ENCODE measurements at regions not wholly inside any gene's neighbourhood (a gene's known extent, or its start where the extent isn't known, plus 50 kb on each side); places are given as distances from the start of the nearest gene placed in this dataset.

- Mint-ChIP-seq H3K36me3 (no peaks in the 10 kb centered on the region), H3K4me1 (ENCODE audit: low read depth) (no peaks in the 10 kb centered on the region), H3K4me3 (no peak overlapping the region)
Observed at GRCh38 chr15:85943791-85944190, 135.9 kb upstream of the AGBL1 start.

GRCh38 chr15:85947021-85947420 lies 132.7 kb upstream of the AGBL1 start:
- Mint-ChIP-seq H3K27me3 (peaks cover 6% of the 10 kb centered on the region), H3K9me3 (ENCODE audit: low read depth) (no peaks in the 10 kb centered on the region), H3K36me3 (no peaks in the 10 kb centered on the region), H3K4me1 (ENCODE audit: low read depth) (no peaks in the 10 kb centered on the region), H3K4me3 (no peak overlapping the region), H3K27ac (no peak overlapping the region)

More at GRCh38 chr15:85943791-85944190, 135.9 kb upstream of the AGBL1 start:
- Mint-ChIP-seq H3K27me3 (peaks cover 3% of the 10 kb centered on the region), H3K9me3 (ENCODE audit: low read depth) (no peaks in the 10 kb centered on the region), H3K27ac (no peak overlapping the region)

- Mint-ChIP-seq H3K36me3 (no peaks in the 10 kb centered on the region), H3K27me3 (peaks cover 8% of the 10 kb centered on the region), H3K4me1 (ENCODE audit: low read depth) (no peaks in the 10 kb centered on the region), H3K27ac (no peak overlapping the region), H3K4me3 (no peak overlapping the region), H3K9me3 (ENCODE audit: low read depth) (no peaks in the 10 kb centered on the region)
Observed at GRCh38 chr15:85947936-85948335, 131.7 kb upstream of the AGBL1 start.

GRCh38 chr15:85950101-85950500 lies 129.6 kb upstream of the AGBL1 start:
- Mint-ChIP-seq H3K9me3 (ENCODE audit: low read depth) (no peaks in the 10 kb centered on the region), H3K27ac (no peak overlapping the region), H3K4me3 (no peak overlapping the region), H3K27me3 (peaks cover 8% of the 10 kb centered on the region), H3K36me3 (no peaks in the 10 kb centered on the region), H3K4me1 (ENCODE audit: low read depth) (no peaks in the 10 kb centered on the region)

DNA sequence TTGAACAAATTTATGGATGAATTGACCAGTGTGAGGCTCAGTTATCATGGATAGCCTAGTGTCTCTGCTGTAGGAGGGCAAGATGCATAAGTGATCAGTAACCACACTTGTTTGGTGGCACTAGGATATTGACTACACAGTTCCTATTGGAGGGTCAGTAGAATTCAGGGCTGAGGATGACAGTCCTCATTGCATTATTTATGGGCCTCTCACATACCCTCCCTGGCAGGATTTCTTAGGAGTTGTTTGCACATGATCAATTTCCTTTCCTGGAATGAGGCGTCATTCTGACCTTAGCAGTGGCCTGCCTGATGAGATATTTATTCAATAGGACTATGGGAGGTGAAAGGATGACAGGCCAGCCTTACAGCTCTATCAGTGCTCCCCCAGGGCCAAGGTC lies 125.1 kb upstream of the AGBL1 start:
- peaks cover 8% of the 10 kb centered on the region for H3K27me3 Mint-ChIP-seq
- no peaks in the 10 kb centered on the region for H3K4me1 Mint-ChIP-seq (ENCODE audit: low read depth)
- H3K27ac Mint-ChIP-seq: no peak overlapping the region
- no peaks in the 10 kb centered on the region for H3K9me3 Mint-ChIP-seq (ENCODE audit: low read depth)
- no peak overlapping the region for H3K4me3 Mint-ChIP-seq
- H3K36me3 Mint-ChIP-seq: no peaks in the 10 kb centered on the region

GRCh38 chr15:85955501-85956391 lies 123.9 kb upstream of the AGBL1 start:
- no peaks in the 10 kb centered on the region for H3K4me1 Mint-ChIP-seq (ENCODE audit: low read depth)
- no peak overlapping the region for H3K27ac Mint-ChIP-seq
- H3K27me3 Mint-ChIP-seq: peaks cover 8% of the 10 kb centered on the region

GRCh38 chr15:85956532-85957275 lies 123.0 kb upstream of the AGBL1 start:
- Mint-ChIP-seq H3K27ac (no peak overlapping the region), H3K9me3 (ENCODE audit: low read depth) (no peaks in the 10 kb centered on the region), H3K4me1 (ENCODE audit: low read depth) (no peaks in the 10 kb centered on the region), H3K4me3 (no peak overlapping the region), H3K36me3 (no peaks in the 10 kb centered on the region), H3K27me3 (peaks cover 5% of the 10 kb centered on the region)

More at GRCh38 chr15:85955501-85956391, 123.9 kb upstream of the AGBL1 start:
- no peak overlapping the region for H3K4me3 Mint-ChIP-seq
- H3K9me3 Mint-ChIP-seq (ENCODE audit: low read depth): no peaks in the 10 kb centered on the region
- H3K36me3 Mint-ChIP-seq: no peaks in the 10 kb centered on the region

DNA sequence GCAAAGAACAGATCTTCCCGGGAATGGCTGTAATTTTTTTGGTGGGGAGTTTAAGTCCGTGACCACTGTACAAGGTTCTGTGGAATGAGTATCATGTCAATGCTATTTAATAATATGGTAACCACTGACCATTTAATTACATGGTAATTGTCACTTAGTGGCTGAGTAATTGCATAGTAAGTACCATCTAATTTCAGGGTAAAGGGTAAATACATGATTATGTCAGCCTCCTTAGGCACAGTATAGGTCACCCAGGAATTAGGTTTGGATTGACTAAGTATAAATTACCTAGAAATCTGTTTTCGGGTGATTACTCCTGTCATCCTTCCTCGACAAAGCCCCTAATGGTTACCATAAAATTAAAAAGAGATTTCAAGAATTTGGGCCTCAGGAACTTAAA lies 120.1 kb upstream of the AGBL1 start:
- no peak overlapping the region for H3K4me3 Mint-ChIP-seq
- no peaks in the 10 kb centered on the region for H3K36me3 Mint-ChIP-seq
- H3K27me3 Mint-ChIP-seq: peaks cover 4% of the 10 kb centered on the region
- H3K9me3 Mint-ChIP-seq (ENCODE audit: low read depth): no peaks in the 10 kb centered on the region
- no peak overlapping the region for H3K27ac Mint-ChIP-seq
- no peaks in the 10 kb centered on the region for H3K4me1 Mint-ChIP-seq (ENCODE audit: low read depth)

- H3K4me3 Mint-ChIP-seq: no peak overlapping the region
- peaks cover 3% of the 10 kb centered on the region for H3K27me3 Mint-ChIP-seq
- no peaks in the 10 kb centered on the region for H3K36me3 Mint-ChIP-seq
- no peak overlapping the region for H3K27ac Mint-ChIP-seq
- H3K4me1 Mint-ChIP-seq (ENCODE audit: low read depth): no peaks in the 10 kb centered on the region
- H3K9me3 Mint-ChIP-seq (ENCODE audit: low read depth): no peaks in the 10 kb centered on the region
Observed at GRCh38 chr15:85960381-85960780, 119.3 kb upstream of the AGBL1 start.

DNA sequence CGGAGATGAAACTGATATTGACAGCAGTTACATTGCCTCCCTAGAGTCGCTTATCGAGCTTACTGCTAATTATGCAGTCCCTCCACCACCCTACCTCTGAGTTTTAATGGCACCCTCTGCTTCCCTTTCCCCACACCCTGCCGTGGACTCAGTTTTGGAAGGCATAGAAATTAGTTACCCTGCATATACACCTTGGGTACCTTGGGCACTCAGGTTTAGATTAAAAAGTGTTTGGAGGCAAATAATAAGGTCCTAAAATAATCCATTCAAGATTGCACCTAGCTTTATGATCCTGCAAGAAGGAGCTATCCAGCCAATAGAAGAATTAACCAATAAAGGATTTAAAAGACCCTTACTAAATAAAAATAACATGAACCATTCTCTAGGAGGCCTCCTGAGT lies 117.8 kb upstream of the AGBL1 start:
- H3K9me3 Mint-ChIP-seq (ENCODE audit: low read depth): no peaks in the 10 kb centered on the region
- no peaks in the 10 kb centered on the region for H3K4me1 Mint-ChIP-seq (ENCODE audit: low read depth)
- H3K27me3 Mint-ChIP-seq: peaks cover 4% of the 10 kb centered on the region
- no peaks in the 10 kb centered on the region for H3K36me3 Mint-ChIP-seq
- no peak overlapping the region for H3K27ac Mint-ChIP-seq
- no peak overlapping the region for H3K4me3 Mint-ChIP-seq

GRCh38 chr15:85963262-85963760 lies 116.4 kb upstream of the AGBL1 start:
- Mint-ChIP-seq H3K4me3 (no peak overlapping the region), H3K4me1 (ENCODE audit: low read depth) (no peaks in the 10 kb centered on the region), H3K27ac (no peak overlapping the region), H3K9me3 (ENCODE audit: low read depth) (no peaks in the 10 kb centered on the region), H3K36me3 (no peaks in the 10 kb centered on the region), H3K27me3 (peaks cover 4% of the 10 kb centered on the region)

GRCh38 chr15:85964471-85964870 lies 115.2 kb upstream of the AGBL1 start:
- H3K27me3 Mint-ChIP-seq: peaks cover 4% of the 10 kb centered on the region

GRCh38 chr15:85967553-85967952 lies 112.1 kb upstream of the AGBL1 start:
- H3K36me3 Mint-ChIP-seq: no peaks in the 10 kb centered on the region
- H3K9me3 Mint-ChIP-seq (ENCODE audit: low read depth): no peaks in the 10 kb centered on the region
- H3K27ac Mint-ChIP-seq: no peak overlapping the region
- peaks cover 6% of the 10 kb centered on the region for H3K27me3 Mint-ChIP-seq
- H3K4me1 Mint-ChIP-seq (ENCODE audit: low read depth): no peaks in the 10 kb centered on the region
- H3K4me3 Mint-ChIP-seq: no peak overlapping the region

More at GRCh38 chr15:85964471-85964870, 115.2 kb upstream of the AGBL1 start:
- no peaks in the 10 kb centered on the region for H3K36me3 Mint-ChIP-seq
- no peaks in the 10 kb centered on the region for H3K4me1 Mint-ChIP-seq (ENCODE audit: low read depth)
- H3K9me3 Mint-ChIP-seq (ENCODE audit: low read depth): no peaks in the 10 kb centered on the region
- no peak overlapping the region for H3K27ac Mint-ChIP-seq
- no peak overlapping the region for H3K4me3 Mint-ChIP-seq

GRCh38 chr15:85972805-85973540 lies 106.7 kb upstream of the AGBL1 start:
- Mint-ChIP-seq H3K27ac (no peak overlapping the region), H3K36me3 (no peaks in the 10 kb centered on the region), H3K4me1 (ENCODE audit: low read depth) (no peaks in the 10 kb centered on the region), H3K27me3 (peaks cover 2% of the 10 kb centered on the region), H3K4me3 (no peak overlapping the region), H3K9me3 (ENCODE audit: low read depth) (no peaks in the 10 kb centered on the region)
